ENCODE measurements at regions not wholly inside any gene's neighbourhood (a gene's known extent, or its start where the extent isn't known, plus 50 kb on each side); places are given as distances from the start of the nearest gene placed in this dataset.

- Mint-ChIP-seq H3K36me3 (ENCODE audit: low read depth, unreplicated experiment) (no peaks in the 10 kb centered on the region), H3K4me1 (ENCODE audit: unreplicated experiment) (no peaks in the 10 kb centered on the region), H3K9me3 (ENCODE audit: unreplicated experiment) (no peaks in the 10 kb centered on the region), H3K27ac (ENCODE audit: unreplicated experiment) (no peak overlapping the region), H3K27me3 (ENCODE audit: unreplicated experiment) (no peaks in the 10 kb centered on the region), H3K4me3 (ENCODE audit: unreplicated experiment) (no peak overlapping the region)
- TF ChIP-seq, protein P1, sequence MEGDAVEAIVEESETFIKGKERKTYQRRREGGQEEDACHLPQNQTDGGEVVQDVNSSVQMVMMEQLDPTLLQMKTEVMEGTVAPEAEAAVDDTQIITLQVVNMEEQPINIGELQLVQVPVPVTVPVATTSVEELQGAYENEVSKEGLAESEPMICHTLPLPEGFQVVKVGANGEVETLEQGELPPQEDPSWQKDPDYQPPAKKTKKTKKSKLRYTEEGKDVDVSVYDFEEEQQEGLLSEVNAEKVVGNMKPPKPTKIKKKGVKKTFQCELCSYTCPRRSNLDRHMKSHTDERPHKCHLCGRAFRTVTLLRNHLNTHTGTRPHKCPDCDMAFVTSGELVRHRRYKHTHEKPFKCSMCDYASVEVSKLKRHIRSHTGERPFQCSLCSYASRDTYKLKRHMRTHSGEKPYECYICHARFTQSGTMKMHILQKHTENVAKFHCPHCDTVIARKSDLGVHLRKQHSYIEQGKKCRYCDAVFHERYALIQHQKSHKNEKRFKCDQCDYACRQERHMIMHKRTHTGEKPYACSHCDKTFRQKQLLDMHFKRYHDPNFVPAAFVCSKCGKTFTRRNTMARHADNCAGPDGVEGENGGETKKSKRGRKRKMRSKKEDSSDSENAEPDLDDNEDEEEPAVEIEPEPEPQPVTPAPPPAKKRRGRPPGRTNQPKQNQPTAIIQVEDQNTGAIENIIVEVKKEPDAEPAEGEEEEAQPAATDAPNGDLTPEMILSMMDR (IDR thresholded peaks at IDR 0.05; ENCODE audit: unreplicated experiment): no peak
- DNase-seq (ENCODE audit: low spot score): no peak
Measured at GRCh38 chr6:119799596-119800509, 450.3 kb upstream of the MAN1A1 start.

DNA sequence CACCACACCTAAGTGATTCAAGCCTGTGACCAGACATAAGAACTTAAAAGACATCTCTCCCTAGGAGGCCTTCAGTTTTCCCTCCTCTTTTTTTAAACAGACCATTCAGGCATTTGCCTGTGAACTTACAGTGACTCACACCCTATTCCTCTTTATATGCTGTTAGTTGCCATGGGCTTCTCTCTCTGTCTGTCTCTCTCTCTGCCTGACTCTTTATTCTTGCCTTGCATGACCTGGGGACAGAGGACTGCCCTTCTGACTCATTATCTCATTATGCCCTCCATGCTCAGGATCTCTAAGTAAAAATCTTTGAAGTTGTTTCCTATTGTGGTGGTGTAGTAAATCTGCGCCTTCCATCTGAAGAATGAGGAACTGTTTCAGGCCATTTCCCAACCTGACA, 442.2 kb upstream of the MAN1A1 start:
- Mint-ChIP-seq H3K27ac (ENCODE audit: unreplicated experiment) (no peak overlapping the region), H3K9me3 (ENCODE audit: unreplicated experiment) (no peaks in the 10 kb centered on the region), H3K4me1 (ENCODE audit: unreplicated experiment) (no peaks in the 10 kb centered on the region), H3K27me3 (ENCODE audit: unreplicated experiment) (no peaks in the 10 kb centered on the region), H3K36me3 (ENCODE audit: low read depth, unreplicated experiment) (no peaks in the 10 kb centered on the region), H3K4me3 (ENCODE audit: unreplicated experiment) (no peak overlapping the region)
- no peak for DNase-seq (ENCODE audit: low spot score)
- TF ChIP-seq, protein P1 (IDR thresholded peaks at IDR 0.05; ENCODE audit: unreplicated experiment): no peak

DNA sequence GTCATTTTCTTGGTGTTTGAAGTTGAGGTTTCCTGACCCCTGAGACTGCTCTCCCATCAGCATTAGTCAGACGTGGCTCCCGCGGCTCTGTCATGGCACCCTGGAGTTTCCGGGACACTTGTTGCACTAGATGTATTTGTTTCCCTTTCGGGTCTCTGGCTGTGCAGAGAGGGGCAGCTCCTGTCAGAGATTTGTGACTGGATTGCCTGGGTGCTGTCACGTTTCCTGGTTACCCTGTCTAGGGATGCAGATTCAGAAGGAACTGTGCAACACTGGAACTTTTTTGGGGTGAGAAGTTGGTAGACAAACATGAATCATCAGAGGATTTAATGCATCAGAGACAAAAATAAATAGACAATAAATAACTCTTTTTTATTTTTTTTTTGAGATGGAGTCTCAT, 431.8 kb upstream of the MAN1A1 start:
- peaks cover 2% of the 10 kb centered on the region for H3K27me3 Mint-ChIP-seq (ENCODE audit: unreplicated experiment)
- H3K27ac Mint-ChIP-seq (ENCODE audit: unreplicated experiment): no peak overlapping the region
- DNase-seq (ENCODE audit: low spot score): no peak
- no peaks in the 10 kb centered on the region for H3K36me3 Mint-ChIP-seq (ENCODE audit: low read depth, unreplicated experiment)
- H3K4me1 Mint-ChIP-seq (ENCODE audit: unreplicated experiment): peaks cover 11% of the 10 kb centered on the region
- no peaks in the 10 kb centered on the region for H3K9me3 Mint-ChIP-seq (ENCODE audit: unreplicated experiment)
- TF ChIP-seq, protein P1 (IDR thresholded peaks at IDR 0.05; ENCODE audit: unreplicated experiment): no peak
- no peak overlapping the region for H3K4me3 Mint-ChIP-seq (ENCODE audit: unreplicated experiment)

- TF ChIP-seq, protein P1 (IDR thresholded peaks at IDR 0.05; ENCODE audit: unreplicated experiment): no peak
- DNase-seq (ENCODE audit: low spot score): no peak
- Mint-ChIP-seq H3K36me3 (ENCODE audit: low read depth, unreplicated experiment) (peaks cover 3% of the 10 kb centered on the region), H3K27ac (ENCODE audit: unreplicated experiment) (no peak overlapping the region), H3K4me1 (ENCODE audit: unreplicated experiment) (peaks cover 5% of the 10 kb centered on the region), H3K9me3 (ENCODE audit: unreplicated experiment) (no peaks in the 10 kb centered on the region), H3K4me3 (ENCODE audit: unreplicated experiment) (no peak overlapping the region), H3K27me3 (ENCODE audit: unreplicated experiment) (peaks cover 3% of the 10 kb centered on the region)
Measured at GRCh38 chr6:119768201-119768600, 418.6 kb upstream of the MAN1A1 start.

Measured in endothelial cell (in vitro differentiated cells).